Tongue (tissue), 1 donor: ENCODE measurements at regions not wholly inside any gene's neighbourhood (a gene's known extent, or its start where the extent isn't known, plus 50 kb on each side); places are given as distances from the start of the nearest gene placed in this dataset.
A peak's percentile ranks its signal among the peaks of the same experiment; 100 is the strongest.
"Not testable (repeated sequence)": the region's sequence is repeated elsewhere in the genome, so short reads cannot be mapped to it uniquely, and the experiment has no call there.

Experiments used
- DNase-seq: peaks from one replicate; pipeline ENCODE4 v3.0.0-alpha.2; 2015

- DNase-seq = not testable (repeated sequence)
These were observed 1336.5 kb downstream of the SPATA31A7 start for GRCh38 chr9:62526306-62526705.

GRCh38 chr9:62532162-62532776 lies 1342.4 kb downstream of the SPATA31A7 start:
- not testable (repeated sequence) for DNase-seq

DNA sequence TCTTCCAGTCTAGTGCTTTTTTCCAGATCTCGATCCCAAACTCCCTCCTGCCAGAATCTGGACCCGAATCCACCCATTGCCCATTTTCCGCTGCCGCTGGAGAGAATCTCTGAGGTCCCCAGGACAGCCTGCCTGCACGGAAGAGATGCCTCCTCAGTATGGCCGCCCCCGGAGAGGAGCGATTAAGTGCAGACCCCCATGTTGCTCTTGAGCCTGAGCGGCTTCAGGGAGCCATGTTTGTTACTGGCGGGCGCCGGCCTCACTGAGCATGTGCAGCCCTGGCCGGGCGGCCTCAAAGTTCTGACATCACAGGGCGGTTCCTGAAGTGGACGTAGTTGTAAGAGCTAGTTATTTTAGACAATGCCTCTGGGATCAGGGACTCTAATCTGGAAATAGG lies 1342.9 kb downstream of the SPATA31A7 start:
- DNase-seq = not testable (repeated sequence)

DNA sequence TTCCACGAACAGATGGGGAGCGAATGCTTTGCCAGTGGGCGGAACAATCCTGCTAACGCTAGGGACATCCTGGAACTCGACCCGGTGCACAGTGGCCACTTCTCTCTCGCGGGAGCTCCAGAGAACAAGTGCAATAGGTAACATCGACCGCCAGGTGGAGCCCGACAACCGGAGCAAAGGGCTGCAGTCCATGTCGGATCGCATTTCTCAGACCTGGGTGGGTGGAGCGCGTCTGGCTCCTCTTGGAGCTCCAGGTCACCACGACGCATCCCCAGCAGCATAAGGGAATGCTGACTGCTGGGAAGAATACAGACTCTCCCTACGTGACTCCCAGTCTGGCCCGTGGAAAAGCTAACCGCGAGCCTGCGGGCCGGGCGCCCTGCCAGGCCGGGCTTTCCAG lies 1360.7 kb downstream of the SPATA31A7 start:
- not testable (repeated sequence) for DNase-seq

- DNase-seq = not testable (repeated sequence)
These were observed 1370.8 kb downstream of the SPATA31A7 start for GRCh38 chr9:62560603-62561002.

GRCh38 chr9:62565132-62565531 lies 1375.3 kb downstream of the SPATA31A7 start:
- DNase-seq = not testable (repeated sequence)

DNA sequence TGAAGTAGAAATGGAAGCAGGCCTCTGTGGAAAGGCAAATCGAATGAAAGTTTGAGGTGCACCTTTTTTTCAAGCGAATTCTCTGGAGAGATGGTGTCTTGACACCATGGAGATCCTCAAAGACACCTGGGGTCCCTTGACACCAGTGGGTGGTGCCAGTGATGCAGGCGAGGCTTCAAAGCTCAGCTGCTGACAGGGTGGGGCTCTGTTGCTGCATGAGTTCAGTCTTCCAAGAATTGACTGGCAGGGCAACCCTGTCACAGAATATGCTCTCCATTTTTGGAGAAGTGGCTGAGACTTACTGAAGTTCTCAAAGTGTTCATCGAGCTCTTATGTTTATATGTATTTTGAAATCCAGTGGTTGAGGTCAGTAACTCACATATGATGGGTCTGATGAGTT lies 1376.6 kb downstream of the SPATA31A7 start:
- DNase-seq = not testable (repeated sequence)

DNA sequence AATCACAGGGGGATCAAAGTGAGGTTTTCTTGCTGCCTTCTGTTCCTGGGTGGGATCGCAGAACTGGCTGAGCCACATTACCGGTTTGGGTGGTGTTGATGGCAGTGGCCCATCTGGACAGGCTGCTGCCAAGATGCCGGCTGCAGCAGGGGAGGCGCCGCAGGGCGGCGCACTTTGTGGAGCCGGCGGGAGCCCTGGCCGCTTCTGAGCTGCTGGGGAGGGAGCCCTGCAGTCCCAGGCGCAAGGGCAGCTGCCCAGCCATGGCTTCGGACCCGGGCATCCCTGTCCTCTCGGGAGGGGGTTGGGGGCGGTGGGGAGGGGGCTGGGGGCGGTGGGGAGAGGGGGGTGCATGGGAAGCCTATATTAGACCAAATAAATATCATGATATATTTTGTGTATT lies 1407.3 kb downstream of the SPATA31A7 start:
- DNase-seq = peak; percentile 2
